ENCODE measurements at regions not wholly inside any gene's neighbourhood (a gene's known extent, or its start where the extent isn't known, plus 50 kb on each side); places are given as distances from the start of the nearest gene placed in this dataset.

- TF ChIP-seq ZNF317 (CRISPR knock-in tag; IDR thresholded peaks at IDR 0.05) (no peak), E2F5 (CRISPR knock-in tag; conservative IDR thresholded peaks at IDR 0.05) (no peak), MYNN (CRISPR knock-in tag; IDR thresholded peaks at IDR 0.05; ENCODE audit: low read depth) (no peak), ETV6 (CRISPR knock-in tag; conservative IDR thresholded peaks at IDR 0.05) (no peak), ZNF496 (CRISPR knock-in tag; IDR thresholded peaks at IDR 0.05; ENCODE audit: insufficient replicate concordance) (no peak), GRHL1 (CRISPR knock-in tag; conservative IDR thresholded peaks at IDR 0.05) (no peak), ZNF318 (CRISPR knock-in tag; IDR thresholded peaks at IDR 0.05) (no peak), ZFP36 (IDR thresholded peaks at IDR 0.05; ENCODE audit: borderline replicate concordance, low read depth, low read length, partially characterized antibody) (no peak), RBM22 (optimal IDR thresholded peaks at IDR 0.05; ENCODE audit: low read length) (no peak), SNAPC4 (CRISPR knock-in tag; IDR thresholded peaks at IDR 0.05) (no peak)
Measured at GRCh38 chr16:27625050-27625697, 75.2 kb downstream of the KATNIP start (continued).

Measured in HepG2 (cell line).